ENCODE measurements at regions not wholly inside any gene's neighbourhood (a gene's known extent, or its start where the extent isn't known, plus 50 kb on each side); places are given as distances from the start of the nearest gene placed in this dataset.
A peak's percentile ranks its signal among the peaks of the same experiment; 100 is the strongest.

- Histone ChIP-seq H3K27me3 (ENCODE audit: control insufficient read depth, insufficient read depth, low read length, poor library complexity, severe bottlenecking) (no peaks in the 10 kb centered on the region), H3K4me1 (ENCODE audit: control insufficient read depth, insufficient read depth, low read length) (no peaks in the 10 kb centered on the region), H3K9ac (ENCODE audit: extremely low read depth, low read length, poor library complexity, severe bottlenecking) (no peak overlapping the region), H3K9me3 (ENCODE audit: control insufficient read depth, low read length) (no peaks in the 10 kb centered on the region), H3K36me3 (ENCODE audit: control insufficient read depth, insufficient read depth, low read length) (no peaks in the 10 kb centered on the region), H3K27ac (ENCODE audit: low read depth, low read length) (no peak overlapping the region), H3K4me3 (ENCODE audit: low read length) (no peak overlapping the region)
- Mint-ChIP-seq H3K4me1 (peaks cover 14% of the 10 kb centered on the region), H3K27me3 (ENCODE audit: insufficient read depth) (peaks cover 5% of the 10 kb centered on the region), H3K4me3 (no peak overlapping the region), H3K9me3 (no peaks in the 10 kb centered on the region), H3K36me3 (ENCODE audit: low read depth) (no peaks in the 10 kb centered on the region), H3K27ac (no peak overlapping the region)
- TF ChIP-seq CTCF (conservative IDR thresholded peaks at IDR 0.05) = no peak
- WGBS, 2 experiments (ENCODE audit: insufficient coverage in 1 of 2, insufficient read length in 1 of 2) = 92 to 96% methylated on average over 6 to 7 of the region's 7 CpGs
- no peak for DNase-seq
Observed at GRCh38 chr2:30323499-30323898, 92.2 kb downstream of the LBH start.

GRCh38 chr2:30324245-30324908 lies 93.0 kb downstream of the LBH start:
- Mint-ChIP-seq H3K27ac (no peak overlapping the region), H3K36me3 (ENCODE audit: low read depth) (no peaks in the 10 kb centered on the region), H3K4me3 (no peak overlapping the region), H3K27me3 (ENCODE audit: insufficient read depth) (peaks cover 3% of the 10 kb centered on the region), H3K4me1 (peaks cover 14% of the 10 kb centered on the region), H3K9me3 (no peaks in the 10 kb centered on the region)
- H3K36me3 ChIP-seq (ENCODE audit: control insufficient read depth, insufficient read depth, low read length) = no peaks in the 10 kb centered on the region
- H3K27ac ChIP-seq (ENCODE audit: low read depth, low read length) = no peak overlapping the region
- DNase-seq = no peak
- no peak overlapping the region for H3K4me3 ChIP-seq (ENCODE audit: low read length)
- no peak for TF ChIP-seq CTCF (conservative IDR thresholded peaks at IDR 0.05)
- WGBS, 2 experiments (ENCODE audit: insufficient coverage in 1 of 2, insufficient read length in 1 of 2) = 98 to 100% methylated on average over 3 to 4 of the region's 4 CpGs
- no peaks in the 10 kb centered on the region for H3K9me3 ChIP-seq (ENCODE audit: control insufficient read depth, low read length)
- no peaks in the 10 kb centered on the region for H3K27me3 ChIP-seq (ENCODE audit: control insufficient read depth, insufficient read depth, low read length, poor library complexity, severe bottlenecking)
- H3K9ac ChIP-seq (ENCODE audit: extremely low read depth, low read length, poor library complexity, severe bottlenecking) = no peak overlapping the region
- no peaks in the 10 kb centered on the region for H3K4me1 ChIP-seq (ENCODE audit: control insufficient read depth, insufficient read depth, low read length)

- H3K27me3 ChIP-seq (ENCODE audit: control insufficient read depth, insufficient read depth, low read length, poor library complexity, severe bottlenecking) = no peaks in the 10 kb centered on the region
- peak overlapping the region; percentile 50 for H3K27ac Mint-ChIP-seq
Observed at GRCh38 chr2:30325600-30326328, 94.4 kb downstream of the LBH start.

More at GRCh38 chr2:30325600-30326328, 94.4 kb downstream of the LBH start:
- no peak for TF ChIP-seq CTCF (conservative IDR thresholded peaks at IDR 0.05)
- H3K4me1 Mint-ChIP-seq = peaks cover 16% of the 10 kb centered on the region
- H3K4me1 ChIP-seq (ENCODE audit: control insufficient read depth, insufficient read depth, low read length) = no peaks in the 10 kb centered on the region
- no peak overlapping the region for H3K9ac ChIP-seq (ENCODE audit: extremely low read depth, low read length, poor library complexity, severe bottlenecking)
- no peak overlapping the region for H3K4me3 ChIP-seq (ENCODE audit: low read length)
- H3K9me3 Mint-ChIP-seq = no peaks in the 10 kb centered on the region
- no peak for DNase-seq
- H3K27ac ChIP-seq (ENCODE audit: low read depth, low read length) = no peak overlapping the region
- no peaks in the 10 kb centered on the region for H3K36me3 ChIP-seq (ENCODE audit: control insufficient read depth, insufficient read depth, low read length)
- WGBS, 2 experiments (ENCODE audit: insufficient coverage in 1 of 2, insufficient read length in 1 of 2) = 89 to 91% methylated on average over 3 to 4 of the region's 4 CpGs
- H3K36me3 Mint-ChIP-seq (ENCODE audit: low read depth) = no peaks in the 10 kb centered on the region
- no peaks in the 10 kb centered on the region for H3K9me3 ChIP-seq (ENCODE audit: control insufficient read depth, low read length)
- H3K27me3 Mint-ChIP-seq (ENCODE audit: insufficient read depth) = no peaks in the 10 kb centered on the region
- H3K4me3 Mint-ChIP-seq = no peak overlapping the region

All from endodermal cell (in vitro differentiated cells).